SH-SY5Y (cell line): ENCODE measurements at regions not wholly inside any gene's neighbourhood (a gene's known extent, or its start where the extent isn't known, plus 50 kb on each side); places are given as distances from the start of the nearest gene placed in this dataset.

Experiments used
- GATA2 ChIP-seq: IDR thresholded peaks from 2 replicates; pipeline ENCODE4 v1.6.1; 2011; ENCODE audit warnings: mild to moderate bottlenecking, low read depth, low read length
- GATA3 ChIP-seq: IDR thresholded peaks from 2 replicates; pipeline ENCODE4 v1.6.1; 2011; ENCODE audit warnings: low read depth, mild to moderate bottlenecking, low read length, moderate library complexity

DNA sequence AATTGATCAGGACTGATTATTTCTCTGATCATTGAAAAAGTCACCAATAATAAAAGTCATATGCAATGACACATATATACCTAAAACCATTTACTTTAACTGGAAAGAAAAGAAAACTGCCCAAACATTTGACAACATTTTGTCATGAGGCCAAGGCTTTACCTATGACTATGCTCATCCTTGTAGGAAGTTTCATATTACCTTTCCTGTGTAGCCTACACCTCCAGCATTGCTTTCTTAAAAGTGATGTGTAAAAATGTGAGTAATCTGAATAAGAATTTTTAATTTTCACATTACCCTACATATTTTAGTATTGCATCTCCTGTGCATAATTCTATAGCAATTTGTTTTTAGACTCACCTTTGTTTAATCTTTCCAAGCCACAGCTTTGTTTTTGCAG is 419.8 kb upstream of the FIGN start:
- no peak for TF ChIP-seq GATA2
- TF ChIP-seq GATA3, result no peak
